Stimulated activated CD8-positive, alpha-beta memory T cell treated with anti-CD3 and anti-CD28 coated beads, Interleukin-7, amount 100 ng/mL, for 48 hours (primary cell): ENCODE measurements at regions not wholly inside any gene's neighbourhood (a gene's known extent, or its start where the extent isn't known, plus 50 kb on each side); places are given as distances from the start of the nearest gene placed in this dataset.

ENCODE experiments used
- DNase-seq, 2 donors: peaks; one replicate each; pipeline ENCODE4 v3.0.0-alpha.2; 2020; ENCODE audit warnings: low read depth in 1 of 2; ENCODE audit errors: extremely low read depth in 1 of 2

GRCh38 chr2:193738892-193739291, 1544.2 kb upstream of the TMEFF2 start:
- no peak for DNase-seq

- no peak for DNase-seq
Measured at GRCh38 chr2:193712912-193713311, 1518.2 kb upstream of the TMEFF2 start.

DNA sequence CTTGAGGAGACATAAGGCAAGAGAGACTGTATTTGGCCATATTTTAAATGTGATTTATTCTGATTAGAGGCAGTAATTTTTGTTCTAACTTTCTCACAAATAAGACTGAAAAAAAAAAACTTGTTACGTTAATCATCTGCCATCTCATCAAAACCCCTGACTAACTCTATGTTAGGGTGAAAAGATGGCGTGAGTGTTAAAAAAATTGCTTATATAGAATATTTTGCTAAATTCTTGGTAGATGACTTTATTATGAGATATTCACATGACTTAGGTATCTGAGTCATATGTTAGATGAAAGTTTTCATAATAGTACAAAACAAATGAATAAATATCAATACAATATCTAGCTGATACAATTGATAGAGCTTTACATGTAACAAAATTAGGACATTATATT, 1508.7 kb upstream of the TMEFF2 start:
- DNase-seq, result no peak

DNA sequence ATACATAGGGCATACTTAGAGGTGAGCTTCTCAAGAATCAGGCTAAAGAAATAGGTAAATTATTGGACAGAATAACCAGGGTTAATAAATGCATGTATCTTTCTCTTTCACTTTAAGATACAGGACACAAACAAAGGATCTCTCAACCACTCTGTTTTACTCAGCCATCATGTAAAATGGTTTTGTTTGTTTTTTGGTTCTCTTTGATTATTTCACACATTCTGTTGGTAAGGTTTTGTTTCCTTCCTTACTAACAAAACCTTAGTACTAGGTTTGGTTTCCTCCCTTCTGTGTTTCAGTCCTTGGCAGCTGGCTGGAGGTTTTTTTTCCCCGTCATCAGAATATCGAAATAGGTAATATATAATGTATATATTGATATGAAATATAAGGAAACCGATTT, 1506.8 kb upstream of the TMEFF2 start:
- DNase-seq, result no peak

DNA sequence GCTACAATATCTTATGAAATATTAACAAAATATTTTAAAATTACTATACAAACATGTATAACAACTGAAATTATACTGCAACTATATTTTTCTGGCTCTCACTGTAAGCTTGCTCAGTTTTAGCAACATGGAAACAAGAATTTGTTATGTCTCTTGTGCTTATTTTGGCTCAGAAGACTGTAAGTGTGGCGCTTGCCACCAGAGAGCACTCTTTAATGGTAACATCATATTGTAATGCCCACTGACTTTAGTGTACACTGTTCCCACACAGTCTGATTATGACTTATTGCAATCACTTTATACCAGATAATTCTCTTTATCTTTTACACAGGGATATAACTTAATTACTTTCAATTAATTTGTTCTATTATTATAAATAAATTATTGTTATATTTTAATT, 1500.6 kb upstream of the TMEFF2 start:
- DNase-seq, result no peak

GRCh38 chr2:193693758-193694157, 1499.0 kb upstream of the TMEFF2 start:
- DNase-seq, result no peak

GRCh38 chr2:193690572-193690971, 1495.8 kb upstream of the TMEFF2 start:
- no peak for DNase-seq

DNA sequence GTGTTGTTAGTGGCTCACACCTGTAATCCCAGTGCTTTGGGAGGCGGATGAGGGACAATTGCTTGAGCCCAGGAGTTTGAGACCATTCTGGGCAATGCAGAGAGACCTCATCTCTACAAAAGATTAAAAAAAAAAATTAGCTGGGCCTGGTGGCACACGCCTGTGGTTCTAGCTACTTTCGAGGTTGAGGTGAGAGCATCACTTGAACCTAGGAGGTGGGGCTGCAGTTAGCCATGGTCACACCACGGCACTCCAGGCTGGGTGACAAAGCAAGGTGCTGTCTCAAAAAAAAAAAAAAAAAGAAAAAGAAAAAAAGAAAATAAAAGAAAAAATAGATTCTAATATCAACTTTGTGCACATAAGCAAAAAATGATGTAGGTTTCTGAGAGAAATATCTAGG, 1492.5 kb upstream of the TMEFF2 start:
- no peak for DNase-seq

- DNase-seq, result no peak
Measured at GRCh38 chr2:193679847-193680246, 1485.1 kb upstream of the TMEFF2 start.

DNA sequence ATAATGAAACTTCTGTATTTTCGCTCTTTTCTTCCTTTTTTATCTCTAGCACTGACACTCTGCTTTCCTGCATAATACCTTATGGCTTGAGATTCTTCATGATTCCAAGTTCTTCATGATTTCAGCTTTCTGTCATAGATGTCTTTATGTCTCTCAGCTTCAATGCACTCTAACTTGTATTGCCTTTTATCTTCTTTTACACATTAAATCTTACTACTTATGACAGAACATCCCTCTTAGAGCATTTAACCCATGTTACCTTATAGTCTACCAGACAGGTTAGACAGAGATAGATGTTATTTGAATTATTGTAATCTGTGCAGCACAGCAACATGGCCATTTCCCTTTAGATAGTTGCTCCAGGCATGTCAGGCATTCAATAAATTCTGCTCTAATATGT, 1475.7 kb upstream of the TMEFF2 start:
- no peak for DNase-seq

- DNase-seq, result no peak
Measured at GRCh38 chr2:193668557-193669323, 1474.0 kb upstream of the TMEFF2 start.

GRCh38 chr2:193627927-193628272, 1433.2 kb upstream of the TMEFF2 start:
- DNase-seq, result no peak

DNA sequence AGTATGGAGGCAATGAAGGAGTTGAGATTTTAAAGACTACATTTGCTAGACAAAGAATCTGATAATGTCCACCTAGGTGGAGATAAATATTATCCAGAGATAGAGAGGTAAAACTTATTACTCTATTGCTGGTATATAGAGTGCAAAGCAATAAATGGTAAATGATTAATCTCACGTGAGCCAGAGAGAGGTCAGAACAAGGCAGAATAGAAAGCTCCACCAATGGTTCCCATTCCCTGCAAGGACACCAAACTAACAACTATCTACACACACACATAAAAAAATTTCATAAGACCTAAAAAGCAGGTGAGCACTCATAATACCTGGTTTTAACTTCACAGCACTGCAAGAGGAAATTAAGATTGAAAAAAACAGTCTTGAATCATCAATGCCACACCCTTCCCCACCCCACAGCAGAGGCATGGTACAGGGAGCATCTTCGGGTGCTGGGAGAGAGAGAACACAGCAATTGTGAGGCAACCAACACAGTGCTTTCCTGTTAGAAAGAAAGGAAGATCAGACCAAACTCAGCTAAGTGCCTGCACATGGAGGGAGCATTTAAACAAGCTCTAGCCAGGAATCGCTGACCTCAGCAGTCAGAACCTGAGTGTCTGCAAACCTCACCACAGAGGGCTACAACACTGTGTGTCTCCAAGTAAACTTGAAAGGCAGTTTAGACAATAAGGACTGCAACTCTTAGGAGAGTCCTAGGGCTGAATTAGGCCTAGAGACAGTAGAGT, 1432.6 kb upstream of the TMEFF2 start:
- DNase-seq, result no peak

GRCh38 chr2:193608451-193608850, 1413.7 kb upstream of the TMEFF2 start:
- no peak for DNase-seq

GRCh38 chr2:193590831-193591230, 1396.1 kb upstream of the TMEFF2 start:
- DNase-seq, result no peak

DNA sequence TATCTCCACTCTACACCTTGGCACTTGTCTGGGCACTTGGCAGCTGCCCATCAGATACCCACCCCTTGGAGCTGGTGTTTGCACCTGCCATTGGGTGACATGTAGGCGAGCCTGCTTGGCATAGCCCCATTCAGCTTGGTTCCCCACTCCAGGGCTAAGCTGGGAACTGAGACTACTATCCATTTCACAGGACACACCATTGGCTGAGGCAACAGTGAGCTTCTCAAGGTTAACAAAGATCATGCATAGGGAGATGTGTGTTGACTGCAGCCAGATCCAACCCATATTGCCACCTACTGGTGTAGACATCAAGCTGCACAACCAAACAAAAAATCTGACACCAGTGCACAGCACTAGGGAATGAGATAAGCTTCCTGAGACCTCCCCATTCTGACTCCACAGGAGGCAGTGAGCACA, 1389.8 kb upstream of the TMEFF2 start:
- no peak for DNase-seq

- DNase-seq, result no peak
Measured at GRCh38 chr2:193583638-193584400, 1389.1 kb upstream of the TMEFF2 start.

DNA sequence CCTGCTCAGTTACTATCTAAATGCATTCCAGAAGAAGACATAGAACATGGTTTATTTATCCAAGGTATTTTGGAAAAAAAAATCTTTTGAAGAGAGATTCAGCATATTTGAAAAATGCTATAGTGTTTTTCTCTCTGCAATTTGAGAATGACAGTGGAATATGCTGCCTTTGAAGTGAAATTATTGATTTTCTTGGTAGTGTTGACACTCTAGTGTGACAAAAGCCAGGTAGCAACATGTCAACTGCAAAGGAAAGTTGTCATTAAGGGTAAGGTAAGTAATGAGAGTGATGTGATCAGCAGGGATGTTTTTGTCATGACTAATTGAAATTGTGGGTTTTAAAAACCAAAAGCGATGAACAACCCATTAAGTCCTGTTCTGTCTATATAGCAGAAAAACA, 1387.1 kb upstream of the TMEFF2 start:
- DNase-seq, result no peak

GRCh38 chr2:193580176-193580950, 1385.6 kb upstream of the TMEFF2 start:
- DNase-seq, result no peak

GRCh38 chr2:193566886-193567285, 1372.2 kb upstream of the TMEFF2 start:
- DNase-seq, result no peak

DNA sequence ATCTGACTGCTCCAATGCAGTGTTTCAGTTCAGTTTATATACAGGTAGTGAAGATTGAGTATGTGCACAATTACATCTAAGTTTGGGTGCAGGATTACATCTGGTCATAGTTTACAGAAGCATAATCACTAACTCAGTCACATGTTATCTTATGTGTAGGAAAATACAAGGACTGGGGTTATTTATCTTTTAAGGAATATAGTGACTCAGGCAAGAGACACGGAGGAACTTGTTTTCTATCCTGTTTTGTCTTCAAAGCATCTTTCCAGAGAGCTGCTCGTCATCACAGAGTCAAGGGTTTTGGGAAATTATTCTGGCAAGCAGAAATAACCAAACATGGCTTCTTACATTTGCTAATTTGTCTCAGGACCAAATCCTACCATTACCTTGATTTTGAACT, 1371.5 kb upstream of the TMEFF2 start:
- no peak for DNase-seq
